Adipocyte (in vitro differentiated cells): ENCODE measurements at regions not wholly inside any gene's neighbourhood (a gene's known extent, or its start where the extent isn't known, plus 50 kb on each side); places are given as distances from the start of the nearest gene placed in this dataset.

Experiments used
- DNase-seq: peaks from one replicate; pipeline ENCODE4 v3.0.0-alpha.2; 2015; ENCODE audit warnings: low read depth
- H3K27me3 ChIP-seq: replicated peaks from 2 replicates; pipeline ENCODE4 v1.7.0; 2013; ENCODE audit warnings: mild to moderate bottlenecking, low read length, moderate library complexity; ENCODE audit not compliant: control insufficient read depth, insufficient read depth
- H3K36me3 ChIP-seq: 2 replicates; pipeline ENCODE4 v1.7.0; 2013; ENCODE audit warnings: low read length, mild to moderate bottlenecking, moderate library complexity; ENCODE audit not compliant: control insufficient read depth, insufficient read depth, severe bottlenecking
- H3K4me1 ChIP-seq: 2 replicates; pipeline ENCODE4 v1.7.0; 2013; ENCODE audit warnings: mild to moderate bottlenecking, low read length, moderate library complexity; ENCODE audit not compliant: control insufficient read depth, insufficient read depth
- H3K4me3 ChIP-seq: 2 replicates; pipeline ENCODE4 v1.7.0; 2013; ENCODE audit warnings: mild to moderate bottlenecking, low read length, moderate library complexity
- H3K9ac ChIP-seq: 2 replicates; pipeline ENCODE4 v1.7.0; 2013; ENCODE audit warnings: mild to moderate bottlenecking, low read length, moderate library complexity
- H3K9me3 ChIP-seq: 2 replicates; pipeline ENCODE4 v1.7.0; 2013; ENCODE audit warnings: mild to moderate bottlenecking, low read length, moderate library complexity; ENCODE audit not compliant: control insufficient read depth

DNA sequence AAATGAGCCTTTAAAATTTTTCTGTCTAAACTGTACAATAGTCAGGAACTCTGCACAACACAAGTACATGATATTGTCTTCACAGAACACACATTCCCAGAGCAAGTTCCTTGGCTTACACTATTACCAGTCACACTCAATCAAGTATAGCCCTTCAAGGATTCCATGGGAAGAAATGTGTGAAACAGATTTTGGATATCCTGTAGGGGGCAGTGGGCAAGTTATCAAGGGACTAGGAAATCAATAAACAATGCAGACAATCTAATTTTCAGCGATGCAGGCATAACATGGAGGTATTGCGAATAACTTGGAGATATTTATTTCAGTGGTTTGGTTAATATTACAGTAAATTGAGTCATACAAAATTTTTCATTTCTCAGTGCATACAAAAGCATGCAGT, 1171.5 kb upstream of the NUDT12 start:
- no peak for DNase-seq
- Histone ChIP-seq H3K9me3 (no peaks in the 10 kb centered on the region), H3K4me1 (no peaks in the 10 kb centered on the region), H3K9ac (no peak overlapping the region), H3K36me3 (no peaks in the 10 kb centered on the region), H3K27me3 (no peaks in the 10 kb centered on the region), H3K4me3 (no peak overlapping the region)

DNA sequence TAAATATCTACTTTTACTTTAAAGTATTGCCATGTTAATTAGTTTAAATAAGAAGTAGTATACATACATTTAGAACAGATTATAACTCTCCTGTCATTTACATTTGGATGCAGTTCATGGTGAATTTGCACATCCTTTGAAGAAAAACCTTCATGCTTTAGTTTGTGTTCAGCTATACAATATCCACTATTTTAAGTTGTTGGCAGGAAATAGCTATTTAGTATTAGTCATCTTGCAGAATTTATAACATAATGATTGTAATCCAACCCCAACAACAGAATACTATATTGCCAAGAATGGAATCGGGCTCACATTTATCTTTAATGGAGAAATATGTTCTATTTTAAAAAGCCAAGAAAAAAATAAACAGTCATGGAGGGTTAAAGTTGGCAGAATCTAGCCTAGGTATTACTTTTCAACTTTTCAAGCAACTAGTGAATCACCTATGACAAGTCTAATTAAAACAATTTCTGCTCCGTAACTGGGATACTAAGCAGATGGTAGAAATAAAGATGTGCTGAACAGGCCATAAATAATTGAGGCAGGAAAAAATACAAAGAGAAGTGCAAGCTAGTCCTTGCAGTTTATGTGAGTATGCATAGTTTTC, 1170.6 kb upstream of the NUDT12 start:
- H3K36me3 ChIP-seq, result no peaks in the 10 kb centered on the region
- H3K27me3 ChIP-seq, result no peaks in the 10 kb centered on the region
- no peaks in the 10 kb centered on the region for H3K9me3 ChIP-seq
- H3K4me3 ChIP-seq, result no peak overlapping the region
- peak; percentile 9 for DNase-seq
- no peak overlapping the region for H3K9ac ChIP-seq
- H3K4me1 ChIP-seq, result no peaks in the 10 kb centered on the region

DNA sequence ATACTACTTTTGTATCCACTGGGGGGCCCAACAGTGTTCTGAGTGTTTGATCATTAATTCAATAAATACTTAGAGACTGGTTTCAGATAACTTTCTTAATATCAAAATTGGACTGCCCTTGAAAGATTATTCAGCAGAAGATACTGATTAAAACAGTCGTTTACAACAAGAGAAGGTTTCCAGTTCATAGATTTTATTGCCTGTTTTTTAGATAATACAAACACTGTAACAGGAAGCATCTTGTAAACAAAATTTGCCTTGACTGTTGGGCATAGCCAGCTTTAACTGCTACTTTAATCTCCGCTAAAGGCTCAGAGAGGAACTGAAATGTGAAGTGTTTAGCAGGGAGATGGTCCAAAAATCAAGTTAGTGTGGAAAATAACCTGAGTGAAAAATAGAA, 1168.7 kb upstream of the NUDT12 start:
- Histone ChIP-seq H3K36me3 (no peaks in the 10 kb centered on the region), H3K27me3 (no peaks in the 10 kb centered on the region), H3K9me3 (no peaks in the 10 kb centered on the region), H3K9ac (no peak overlapping the region), H3K4me1 (no peaks in the 10 kb centered on the region), H3K4me3 (no peak overlapping the region)
- no peak for DNase-seq

DNA sequence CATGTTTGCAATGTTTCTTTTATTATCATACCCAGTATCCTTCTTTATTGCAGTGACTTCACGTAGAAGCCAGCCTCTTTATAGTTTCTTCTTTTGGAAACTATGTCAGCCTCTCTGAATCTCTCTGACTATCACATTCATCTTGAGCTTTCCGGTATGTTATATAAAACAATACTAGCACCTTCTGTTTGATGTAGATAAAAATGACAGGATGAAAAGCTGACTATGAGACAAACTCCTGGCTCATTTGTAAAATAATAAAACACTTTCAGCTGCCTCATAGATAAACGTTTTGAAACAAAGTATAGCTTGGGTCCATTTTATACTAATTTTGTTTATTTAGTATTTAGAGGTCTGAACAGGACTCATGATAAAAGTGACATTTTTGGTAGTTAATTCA, 1145.4 kb upstream of the NUDT12 start:
- Histone ChIP-seq H3K4me1 (no peaks in the 10 kb centered on the region), H3K4me3 (no peak overlapping the region), H3K27me3 (no peaks in the 10 kb centered on the region), H3K9me3 (peaks cover 19% of the 10 kb centered on the region), H3K9ac (no peak overlapping the region), H3K36me3 (no peaks in the 10 kb centered on the region)
- no peak for DNase-seq

DNA sequence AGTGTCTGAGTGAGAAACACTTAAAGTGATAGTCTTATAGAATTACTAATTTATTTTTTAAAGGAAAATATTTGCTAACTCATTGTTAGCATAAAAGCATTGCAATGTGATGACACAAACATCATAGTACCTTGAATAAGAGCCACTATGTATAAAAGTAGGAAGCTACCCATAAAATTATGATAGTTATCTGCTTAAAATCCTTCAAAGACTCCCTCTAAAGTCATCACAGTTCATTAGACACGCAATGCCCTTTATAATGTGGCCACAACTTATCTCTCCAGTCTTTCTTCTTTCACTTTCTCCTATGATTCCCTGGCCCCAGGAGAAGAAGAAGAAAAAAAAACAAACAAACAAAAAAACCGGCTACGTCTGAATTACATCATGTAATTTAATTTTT, 1144.0 kb upstream of the NUDT12 start:
- Histone ChIP-seq H3K9ac (no peak overlapping the region), H3K4me3 (no peak overlapping the region), H3K9me3 (peaks cover 8% of the 10 kb centered on the region), H3K27me3 (no peaks in the 10 kb centered on the region), H3K4me1 (no peaks in the 10 kb centered on the region), H3K36me3 (no peaks in the 10 kb centered on the region)
- DNase-seq, result peak; percentile 5

DNA sequence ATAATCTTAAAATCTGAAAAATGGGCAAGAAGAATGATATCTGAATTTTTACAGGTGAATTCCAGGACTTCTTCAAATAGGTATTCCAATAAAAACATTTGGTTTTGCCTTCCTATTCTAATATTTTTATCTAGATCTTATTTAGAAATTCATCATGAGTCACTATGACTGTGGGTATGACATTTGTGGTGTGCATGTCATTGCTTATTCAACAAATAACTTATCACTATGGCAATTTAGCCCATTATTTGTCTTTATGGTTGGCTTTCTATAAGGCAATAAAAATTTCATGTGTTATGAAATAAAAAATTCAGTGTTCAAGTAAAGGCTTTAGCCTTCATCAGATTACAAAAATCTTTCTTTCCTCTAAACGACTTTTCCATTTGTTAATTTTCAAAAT, 1139.6 kb upstream of the NUDT12 start:
- no peaks in the 10 kb centered on the region for H3K36me3 ChIP-seq
- peaks cover 11% of the 10 kb centered on the region for H3K9me3 ChIP-seq
- H3K4me3 ChIP-seq, result no peak overlapping the region
- no peaks in the 10 kb centered on the region for H3K4me1 ChIP-seq
- no peaks in the 10 kb centered on the region for H3K27me3 ChIP-seq
- H3K9ac ChIP-seq, result no peak overlapping the region
- DNase-seq, result no peak

DNA sequence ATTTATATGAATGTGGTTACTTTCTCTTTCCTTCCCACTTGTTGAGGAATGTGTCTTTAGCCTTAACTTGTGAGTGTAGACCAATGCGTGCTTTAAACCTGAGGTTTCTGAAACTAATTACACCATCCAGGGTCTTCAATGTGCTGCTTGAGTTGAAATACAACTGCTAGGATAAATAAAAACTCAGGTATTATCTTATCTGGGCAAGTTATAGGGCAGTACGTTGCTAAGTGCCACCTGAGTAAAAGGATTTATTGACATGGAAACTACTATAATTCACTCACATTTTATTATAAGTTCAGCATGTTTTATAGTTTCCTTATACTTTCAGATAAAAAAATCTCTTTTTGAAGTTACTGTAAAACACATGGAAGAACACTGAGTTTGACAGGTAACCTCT, 1136.8 kb upstream of the NUDT12 start:
- Histone ChIP-seq H3K36me3 (no peaks in the 10 kb centered on the region), H3K4me3 (no peak overlapping the region), H3K4me1 (no peaks in the 10 kb centered on the region), H3K9ac (no peak overlapping the region), H3K9me3 (peaks cover 11% of the 10 kb centered on the region), H3K27me3 (no peaks in the 10 kb centered on the region)
- no peak for DNase-seq

DNA sequence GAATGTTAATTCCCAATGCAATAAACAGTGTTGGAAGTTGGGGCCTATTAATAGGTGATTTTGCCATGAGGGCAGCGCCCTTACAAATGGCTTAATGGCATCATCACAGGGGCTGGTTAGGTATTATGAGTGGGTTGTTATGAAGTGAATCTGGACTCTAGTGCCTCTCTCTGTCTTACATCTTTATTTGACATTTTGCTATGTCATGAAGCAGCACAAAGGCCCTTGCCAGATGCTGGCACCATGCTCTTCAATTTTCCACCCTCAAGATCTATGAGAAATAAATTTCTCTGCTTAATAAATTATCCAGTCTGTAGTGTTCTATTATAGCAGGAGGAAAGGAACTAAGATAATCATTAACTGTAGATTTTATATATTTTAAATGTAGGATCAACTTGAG, 1098.7 kb upstream of the NUDT12 start:
- H3K36me3 ChIP-seq, result no peaks in the 10 kb centered on the region
- no peak for DNase-seq

DNA sequence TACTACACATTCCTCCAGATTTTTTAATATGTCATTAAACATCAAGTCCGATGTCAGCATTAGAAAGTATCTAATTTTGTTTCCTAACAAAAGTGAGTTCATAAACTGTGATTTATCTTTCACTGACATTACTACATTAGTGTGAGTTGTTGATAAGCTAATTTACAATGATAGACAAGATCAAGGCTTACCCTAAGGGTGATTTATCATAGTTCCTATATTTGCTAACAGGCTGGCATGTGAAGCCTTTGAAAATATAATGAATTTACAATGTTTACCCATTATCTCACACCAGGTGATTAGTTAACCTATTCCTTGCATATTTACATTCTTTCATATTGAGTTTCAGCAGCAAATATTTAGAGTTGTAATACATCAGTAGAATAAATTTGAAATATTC, 1096.9 kb upstream of the NUDT12 start:
- DNase-seq, result no peak
- no peaks in the 10 kb centered on the region for H3K27me3 ChIP-seq
- no peak overlapping the region for H3K9ac ChIP-seq
- H3K9me3 ChIP-seq, result no peaks in the 10 kb centered on the region
- no peaks in the 10 kb centered on the region for H3K4me1 ChIP-seq
- no peaks in the 10 kb centered on the region for H3K36me3 ChIP-seq
- H3K4me3 ChIP-seq, result no peak overlapping the region

More for the DNA sequence above, 1098.7 kb upstream of the NUDT12 start:
- Histone ChIP-seq H3K4me3 (no peak overlapping the region), H3K27me3 (no peaks in the 10 kb centered on the region), H3K4me1 (no peaks in the 10 kb centered on the region), H3K9ac (no peak overlapping the region), H3K9me3 (no peaks in the 10 kb centered on the region)

DNA sequence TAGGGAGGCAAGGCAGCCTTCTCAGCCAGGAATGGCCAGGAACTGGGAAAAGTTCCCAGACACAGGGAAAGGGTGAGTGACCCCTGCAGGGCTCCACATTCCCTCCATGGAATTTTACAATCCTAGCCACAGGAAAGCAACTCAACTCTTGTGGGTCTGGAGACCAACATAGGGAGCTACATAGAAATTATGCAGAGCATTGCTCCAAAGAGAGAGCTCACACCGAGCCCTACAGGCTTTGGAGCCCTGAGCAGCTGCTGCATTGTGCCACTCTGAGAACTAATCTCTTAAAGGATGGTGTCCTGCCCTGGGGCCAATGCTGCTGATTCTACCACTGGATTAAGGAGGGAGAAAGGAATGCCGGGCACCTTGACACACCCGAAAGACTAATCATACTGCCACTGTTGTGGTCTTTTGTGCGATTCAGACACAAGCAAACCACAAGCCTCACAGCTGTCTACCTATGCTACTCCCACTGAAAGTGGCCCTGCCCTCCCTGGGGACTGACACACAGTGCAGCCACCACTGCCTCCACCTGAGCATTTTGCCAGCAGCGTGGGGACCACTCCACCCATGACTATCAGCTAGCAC, 1089.8 kb upstream of the NUDT12 start:
- Histone ChIP-seq H3K4me3 (no peak overlapping the region), H3K9me3 (no peaks in the 10 kb centered on the region), H3K9ac (no peak overlapping the region), H3K4me1 (no peaks in the 10 kb centered on the region), H3K36me3 (no peaks in the 10 kb centered on the region), H3K27me3 (no peaks in the 10 kb centered on the region)
- DNase-seq, result no peak

DNA sequence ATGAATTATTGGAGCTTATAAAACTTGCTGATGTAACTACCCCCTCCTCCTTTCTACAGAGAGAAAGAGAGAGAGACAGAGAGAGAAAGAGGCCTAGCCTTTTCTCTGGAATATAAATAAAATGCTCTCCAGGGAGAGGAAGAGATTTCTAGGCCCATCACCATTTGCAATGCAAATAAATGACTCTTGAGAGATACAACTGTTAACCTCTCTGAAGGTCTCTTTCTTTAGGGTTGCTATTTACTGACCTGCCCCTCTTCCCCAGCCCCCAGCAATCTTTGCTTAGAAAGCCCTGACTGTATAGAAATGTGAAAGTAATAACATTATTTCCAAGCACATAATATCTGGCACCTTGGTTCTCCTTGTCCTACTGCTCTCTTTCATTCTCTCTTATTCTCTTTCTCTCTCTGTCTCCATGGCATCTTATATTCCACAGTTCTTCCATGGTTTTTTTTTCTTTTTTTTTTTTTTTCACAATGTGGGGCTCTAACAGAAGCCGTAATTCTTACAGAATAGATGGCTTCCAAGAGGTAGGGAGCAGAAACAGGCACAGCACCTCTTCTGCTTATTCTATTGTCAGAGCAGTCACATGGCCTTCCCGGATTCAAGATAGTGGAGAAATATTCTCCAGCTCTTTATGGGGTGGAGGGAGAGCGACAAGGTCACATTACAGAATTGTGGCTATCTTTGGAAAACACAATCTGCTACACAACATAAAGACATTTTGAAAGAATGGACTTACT, 1087.9 kb upstream of the NUDT12 start:
- Histone ChIP-seq H3K27me3 (no peaks in the 10 kb centered on the region), H3K4me1 (no peaks in the 10 kb centered on the region), H3K9ac (no peak overlapping the region), H3K9me3 (no peaks in the 10 kb centered on the region), H3K4me3 (no peak overlapping the region), H3K36me3 (no peaks in the 10 kb centered on the region)
- no peak for DNase-seq
